ENCODE measurements at regions not wholly inside any gene's neighbourhood (a gene's known extent, or its start where the extent isn't known, plus 50 kb on each side); places are given as distances from the start of the nearest gene placed in this dataset.

DNA sequence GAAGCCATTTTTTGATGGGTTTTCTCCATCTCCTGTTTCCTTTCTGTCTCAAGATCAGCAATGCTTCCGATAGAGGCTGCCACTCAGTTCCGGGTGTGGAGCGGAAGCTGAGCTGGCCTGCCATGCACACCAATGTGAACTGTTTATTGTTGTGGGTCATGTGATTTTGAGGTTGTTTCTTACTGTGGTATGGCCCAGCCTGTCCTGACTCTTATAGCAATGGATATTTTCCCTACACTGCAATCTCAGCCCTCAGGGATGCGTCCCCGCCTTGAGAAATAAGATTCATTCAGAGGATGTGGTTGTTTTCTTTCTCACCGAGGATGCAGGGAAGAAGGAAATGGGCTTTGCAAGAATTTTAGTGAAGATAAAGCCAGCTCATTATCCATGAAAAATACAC lies 134.7 kb downstream of the PFKFB3 start:
- CTCF ChIA-PET = no interaction called here
- DNase-seq (ENCODE audit: extremely low spot score) = no peak
- POLR2A ChIA-PET = no interaction called here
- TF ChIP-seq ELF4 (IDR thresholded peaks at IDR 0.05) = no peak
- TF ChIP-seq HDGF (IDR thresholded peaks at IDR 0.05; ENCODE audit: borderline replicate concordance) = no peak
- TF ChIP-seq SUZ12 (IDR thresholded peaks at IDR 0.05) = no peak
- no peak for TF ChIP-seq SP1 (IDR thresholded peaks at IDR 0.05)
- TF ChIP-seq CTBP1 (IDR thresholded peaks at IDR 0.05; ENCODE audit: borderline replicate concordance) = no peak
- TF ChIP-seq, protein P1, sequence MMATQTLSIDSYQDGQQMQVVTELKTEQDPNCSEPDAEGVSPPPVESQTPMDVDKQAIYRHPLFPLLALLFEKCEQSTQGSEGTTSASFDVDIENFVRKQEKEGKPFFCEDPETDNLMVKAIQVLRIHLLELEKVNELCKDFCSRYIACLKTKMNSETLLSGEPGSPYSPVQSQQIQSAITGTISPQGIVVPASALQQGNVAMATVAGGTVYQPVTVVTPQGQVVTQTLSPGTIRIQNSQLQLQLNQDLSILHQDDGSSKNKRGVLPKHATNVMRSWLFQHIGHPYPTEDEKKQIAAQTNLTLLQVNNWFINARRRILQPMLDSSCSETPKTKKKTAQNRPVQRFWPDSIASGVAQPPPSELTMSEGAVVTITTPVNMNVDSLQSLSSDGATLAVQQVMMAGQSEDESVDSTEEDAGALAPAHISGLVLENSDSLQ (IDR thresholded peaks at IDR 0.05) = no peak
- no peak for TF ChIP-seq FOXM1 (IDR thresholded peaks at IDR 0.05; ENCODE audit: borderline replicate concordance)
- TF ChIP-seq ARNT (IDR thresholded peaks at IDR 0.05) = no peak
- TF ChIP-seq BHLHE40 (IDR thresholded peaks at IDR 0.05; ENCODE audit: borderline replicate concordance) = no peak
- TF ChIP-seq FOXK2 (IDR thresholded peaks at IDR 0.05) = no peak
- no peak for TF ChIP-seq L3MBTL2 (conservative IDR thresholded peaks at IDR 0.05)
- no peak for TF ChIP-seq ZNF384 (IDR thresholded peaks at IDR 0.05)
- TF ChIP-seq NFRKB (IDR thresholded peaks at IDR 0.05) = no peak
- TF ChIP-seq FOXA1 (IDR thresholded peaks at IDR 0.05) = no peak

GRCh38 chr10:6338361-6338760 lies 135.6 kb downstream of the PFKFB3 start:
- DNase-seq (ENCODE audit: extremely low spot score) = no peak
- POLR2A ChIA-PET = no interaction called here
- TF ChIP-seq L3MBTL2 (conservative IDR thresholded peaks at IDR 0.05) (no peak), CTBP1 (IDR thresholded peaks at IDR 0.05; ENCODE audit: borderline replicate concordance) (no peak), HDGF (IDR thresholded peaks at IDR 0.05; ENCODE audit: borderline replicate concordance) (no peak), SUZ12 (IDR thresholded peaks at IDR 0.05) (no peak), ZNF384 (IDR thresholded peaks at IDR 0.05) (no peak), FOXA1 (IDR thresholded peaks at IDR 0.05) (no peak), ELF4 (IDR thresholded peaks at IDR 0.05) (no peak), FOXM1 (IDR thresholded peaks at IDR 0.05; ENCODE audit: borderline replicate concordance) (no peak), LEF1 (IDR thresholded peaks at IDR 0.05; ENCODE audit: borderline replicate concordance) (no peak)
- CTCF ChIA-PET = no interaction called here

DNA sequence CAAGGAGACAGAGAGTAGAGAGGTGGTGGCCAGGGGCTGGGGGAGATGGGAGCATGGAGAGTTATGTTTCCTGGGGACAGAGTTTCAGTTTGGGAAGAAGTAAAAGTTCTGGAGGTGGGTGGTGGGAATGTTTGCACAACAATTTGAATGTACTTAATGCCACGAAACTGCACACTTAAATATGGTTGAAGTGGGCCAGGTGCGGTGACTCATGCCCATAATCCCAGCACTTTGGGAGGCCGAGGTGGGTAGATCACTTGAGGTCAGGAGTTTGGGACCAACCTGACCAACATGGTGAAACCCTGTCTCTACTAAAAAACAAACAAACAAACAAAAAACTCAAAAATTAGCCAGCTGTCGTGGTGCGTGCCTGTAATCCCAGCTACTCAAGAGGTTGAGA lies 137.2 kb downstream of the PFKFB3 start:
- POLR2A ChIA-PET = no interaction called here

GRCh38 chr10:6342096-6342685 lies 139.5 kb downstream of the PFKFB3 start:
- CTCF ChIA-PET = no interaction called here
- TF ChIP-seq ARNT (IDR thresholded peaks at IDR 0.05) = no peak
- TF ChIP-seq, protein P1 (IDR thresholded peaks at IDR 0.05) = peak; percentile 72
- no peak for DNase-seq (ENCODE audit: extremely low spot score)
- POLR2A ChIA-PET = no interaction called here

More for the DNA sequence above, 137.2 kb downstream of the PFKFB3 start:
- CTCF ChIA-PET = no interaction called here
- TF ChIP-seq ARNT (IDR thresholded peaks at IDR 0.05) (no peak), SUZ12 (IDR thresholded peaks at IDR 0.05) (no peak), TARDBP (IDR thresholded peaks at IDR 0.05) (no peak), FOXA1 (IDR thresholded peaks at IDR 0.05) (no peak), FOXK2 (IDR thresholded peaks at IDR 0.05) (no peak), NFRKB (IDR thresholded peaks at IDR 0.05) (no peak), L3MBTL2 (conservative IDR thresholded peaks at IDR 0.05) (no peak)
- TF ChIP-seq, protein P1 (IDR thresholded peaks at IDR 0.05) = no peak
- DNase-seq (ENCODE audit: extremely low spot score) = no peak

- ChIA-PET CTCF (no interaction called here), POLR2A (no interaction called here)
- no peak for DNase-seq (ENCODE audit: extremely low spot score)
- TF ChIP-seq FOXA1 (IDR thresholded peaks at IDR 0.05) (no peak), CTBP1 (IDR thresholded peaks at IDR 0.05; ENCODE audit: borderline replicate concordance) (no peak), ARNT (IDR thresholded peaks at IDR 0.05) (no peak), HDGF (IDR thresholded peaks at IDR 0.05; ENCODE audit: borderline replicate concordance) (no peak), LEF1 (IDR thresholded peaks at IDR 0.05; ENCODE audit: borderline replicate concordance) (no peak), ZNF384 (IDR thresholded peaks at IDR 0.05) (no peak), BHLHE40 (IDR thresholded peaks at IDR 0.05; ENCODE audit: borderline replicate concordance) (no peak), ELF4 (IDR thresholded peaks at IDR 0.05) (no peak), FOXM1 (IDR thresholded peaks at IDR 0.05; ENCODE audit: borderline replicate concordance) (no peak), NFRKB (IDR thresholded peaks at IDR 0.05) (no peak), FOXK2 (IDR thresholded peaks at IDR 0.05) (no peak), SUZ12 (IDR thresholded peaks at IDR 0.05) (no peak), SP1 (IDR thresholded peaks at IDR 0.05) (no peak), L3MBTL2 (conservative IDR thresholded peaks at IDR 0.05) (no peak), TARDBP (IDR thresholded peaks at IDR 0.05) (no peak)
- TF ChIP-seq, protein P1 (IDR thresholded peaks at IDR 0.05) = no peak
These were observed 140.7 kb downstream of the PFKFB3 start for GRCh38 chr10:6343305-6344010.

- CTCF ChIA-PET = no interaction called here
- POLR2A ChIA-PET = no interaction called here
These were observed 142.7 kb downstream of the PFKFB3 start for GRCh38 chr10:6345404-6345803.

More at GRCh38 chr10:6345404-6345803, 142.7 kb downstream of the PFKFB3 start:
- DNase-seq (ENCODE audit: extremely low spot score) = no peak
- no peak for TF ChIP-seq ZNF384 (IDR thresholded peaks at IDR 0.05)

All from HEK293T (cell line).